ENCODE measurements at regions not wholly inside any gene's neighbourhood (a gene's known extent, or its start where the extent isn't known, plus 50 kb on each side); places are given as distances from the start of the nearest gene placed in this dataset.
A peak's percentile ranks its signal among the peaks of the same experiment; 100 is the strongest.
"Not testable (repeated sequence)": the region's sequence is repeated elsewhere in the genome, so short reads cannot be mapped to it uniquely, and the experiment has no call there.

DNA sequence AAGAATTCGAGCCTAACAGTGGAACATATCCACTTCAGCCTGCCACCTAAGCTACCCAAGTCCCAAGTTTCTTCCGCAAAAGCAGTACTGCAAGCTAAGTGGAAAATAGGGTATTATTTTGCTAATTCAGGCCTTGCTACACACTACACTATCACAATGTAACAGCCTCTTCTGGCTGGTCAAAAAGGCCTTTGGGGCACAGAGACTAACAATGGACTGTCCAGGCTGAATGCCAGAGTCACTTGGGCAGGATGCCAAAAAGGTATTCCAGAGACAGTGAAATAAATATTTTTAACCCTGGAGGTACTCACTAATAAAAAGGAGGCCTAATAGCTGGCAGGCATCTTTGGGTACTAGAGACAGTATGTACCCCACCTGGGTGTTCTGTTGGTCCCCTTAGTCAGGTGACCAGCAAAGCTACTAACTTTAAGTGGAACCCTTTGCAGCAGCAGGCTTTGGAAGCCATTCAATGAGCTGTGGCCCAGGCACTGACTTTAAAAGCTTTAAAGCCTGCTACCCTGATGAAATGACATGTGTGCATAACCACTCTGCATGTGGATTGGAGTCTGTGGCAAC, 692.1 kb downstream of the HTR1B start:
- no peak for DNase-seq

DNA sequence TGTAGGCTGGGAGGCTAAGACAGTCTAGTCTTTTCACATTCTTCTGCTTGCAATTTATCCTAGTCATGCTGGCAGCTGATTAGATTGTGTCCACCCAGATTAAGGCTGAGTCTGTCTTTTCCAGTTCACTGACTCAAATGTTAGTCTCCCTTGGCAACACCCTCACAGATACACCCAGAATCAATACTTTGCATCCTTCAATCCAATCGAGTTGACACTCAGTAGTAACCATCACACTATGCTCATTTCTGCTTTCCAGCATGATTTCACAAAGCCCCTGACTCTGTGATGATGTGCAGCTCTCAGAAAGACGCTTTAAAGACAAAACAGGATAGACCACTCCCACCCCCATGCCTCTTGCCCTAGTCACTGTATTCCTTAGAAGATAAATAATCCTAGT, 693.0 kb downstream of the HTR1B start:
- no peak for DNase-seq

DNA sequence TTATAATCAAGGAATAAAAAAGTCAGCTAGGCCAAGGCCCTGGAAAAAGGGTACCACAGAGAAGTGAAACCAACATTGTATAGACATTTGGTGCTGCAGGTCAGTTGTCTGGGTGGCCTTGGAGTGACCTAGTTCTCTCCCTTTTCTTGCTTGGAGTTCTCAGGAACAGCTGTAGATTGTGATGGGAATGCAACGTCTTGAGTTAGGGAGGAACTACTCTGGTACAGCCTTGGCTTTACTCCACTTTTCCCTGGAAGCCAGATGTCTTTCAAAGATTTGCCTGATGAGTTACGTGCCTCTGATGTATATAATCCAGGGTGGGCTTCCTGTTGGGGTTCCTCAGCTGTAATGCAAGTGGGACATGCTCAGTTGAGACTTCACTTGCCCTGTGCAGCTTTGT, 694.7 kb downstream of the HTR1B start:
- DNase-seq = no peak

DNA sequence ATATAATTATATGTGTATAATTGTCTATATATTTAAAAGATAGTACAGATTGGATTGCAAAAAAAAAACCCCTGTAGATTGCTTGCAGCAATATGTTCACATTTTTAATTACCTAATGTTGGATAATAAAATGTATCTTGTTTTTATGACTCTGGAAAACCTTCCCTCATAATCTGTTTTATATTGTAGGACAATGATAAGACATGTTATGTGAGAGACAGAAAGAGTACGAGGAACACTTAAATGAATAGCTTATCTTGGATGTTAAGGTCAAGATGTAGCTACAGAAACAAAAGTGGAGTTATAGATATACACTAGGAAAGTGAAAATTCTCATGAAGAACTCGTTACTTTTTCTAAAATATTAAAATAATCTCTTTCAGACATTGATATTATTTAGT, 691.6 kb upstream of the IMPG1 start:
- DNase-seq = no peak

DNA sequence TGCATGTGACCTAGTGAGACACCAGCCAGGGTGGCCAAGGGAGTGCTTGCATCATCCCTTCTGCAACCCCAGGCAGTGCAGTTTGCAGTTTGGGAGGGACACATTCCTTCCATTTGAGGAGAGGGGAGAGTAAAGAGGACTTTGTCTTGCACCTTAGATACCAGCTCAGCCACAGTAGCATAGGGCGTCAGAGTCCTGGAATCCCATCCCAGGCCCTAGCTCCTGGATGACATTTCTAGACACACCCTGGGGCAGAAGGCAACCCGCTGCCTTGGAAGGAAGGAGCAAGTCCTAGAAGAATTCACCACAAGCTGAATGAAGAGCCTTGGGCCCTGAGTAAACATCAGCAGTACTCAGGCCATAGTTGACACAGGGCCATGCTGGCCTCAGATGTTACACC, 680.4 kb upstream of the IMPG1 start:
- DNase-seq = no peak

DNA sequence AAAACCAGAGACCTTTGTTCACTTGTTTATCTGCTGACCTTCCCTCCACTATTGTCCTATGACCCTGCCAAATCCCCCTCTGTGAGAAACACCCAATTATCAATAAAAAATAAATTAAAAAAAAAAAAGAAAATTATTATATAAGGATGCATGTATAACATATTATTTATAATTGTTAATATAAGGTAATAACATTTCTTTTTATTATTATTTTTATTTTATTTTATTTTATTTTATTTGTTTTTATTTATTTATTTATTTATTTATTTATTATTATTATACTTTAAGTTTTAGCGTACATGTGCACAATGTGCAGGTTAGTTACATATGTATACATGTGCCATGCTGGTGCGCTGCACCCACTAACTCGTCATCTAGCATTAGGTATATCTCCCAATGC, 672.9 kb upstream of the IMPG1 start:
- not testable (repeated sequence) for DNase-seq

DNA sequence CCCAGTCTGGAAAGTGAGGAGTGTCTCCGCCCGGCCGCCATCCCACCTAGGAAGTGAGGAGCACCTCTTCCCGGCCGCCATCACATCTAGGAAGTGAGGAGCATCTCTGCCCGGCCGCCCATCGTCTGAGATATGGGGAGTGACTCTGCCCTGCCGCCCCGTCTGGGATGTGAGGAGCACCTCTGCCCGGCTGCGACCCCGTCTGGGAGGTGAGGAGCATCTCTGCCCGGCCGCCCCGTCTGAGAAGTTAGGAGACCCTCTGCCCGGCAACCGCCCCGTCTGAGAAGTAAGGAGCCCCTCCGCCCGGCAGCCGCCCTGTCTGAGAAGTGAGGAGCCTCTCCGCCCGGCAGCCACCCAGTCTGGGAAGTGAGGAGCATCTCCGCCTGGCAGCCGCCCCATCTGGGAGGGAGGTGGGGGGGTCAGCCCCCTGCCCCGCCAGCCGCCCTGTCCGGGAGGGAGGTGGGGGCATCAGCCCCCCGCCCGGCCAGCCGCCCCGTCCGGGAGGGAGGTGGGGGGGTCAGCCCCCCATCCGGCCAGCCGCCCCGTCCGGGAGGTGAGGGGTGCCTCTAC, 671.8 kb upstream of the IMPG1 start:
- not testable (repeated sequence) for DNase-seq

DNA sequence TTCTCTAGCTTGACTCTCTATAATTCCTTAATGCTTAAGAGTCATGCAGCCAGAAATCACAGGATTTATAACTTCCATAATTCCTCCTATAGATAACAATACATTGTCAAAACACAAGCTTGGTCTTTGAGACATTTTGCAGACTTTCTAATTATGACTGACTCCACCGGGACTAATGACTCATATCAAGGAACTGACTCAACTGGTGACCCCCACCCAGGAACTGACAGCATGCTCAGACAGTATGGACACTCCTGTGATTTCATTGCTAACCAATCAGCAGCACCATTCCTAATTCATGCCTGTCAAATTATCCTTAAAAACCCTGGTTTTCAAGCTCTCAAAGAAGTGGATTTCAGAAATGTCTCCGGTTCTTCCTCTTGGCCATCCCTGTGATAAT, 670.5 kb upstream of the IMPG1 start:
- no peak for DNase-seq

DNA sequence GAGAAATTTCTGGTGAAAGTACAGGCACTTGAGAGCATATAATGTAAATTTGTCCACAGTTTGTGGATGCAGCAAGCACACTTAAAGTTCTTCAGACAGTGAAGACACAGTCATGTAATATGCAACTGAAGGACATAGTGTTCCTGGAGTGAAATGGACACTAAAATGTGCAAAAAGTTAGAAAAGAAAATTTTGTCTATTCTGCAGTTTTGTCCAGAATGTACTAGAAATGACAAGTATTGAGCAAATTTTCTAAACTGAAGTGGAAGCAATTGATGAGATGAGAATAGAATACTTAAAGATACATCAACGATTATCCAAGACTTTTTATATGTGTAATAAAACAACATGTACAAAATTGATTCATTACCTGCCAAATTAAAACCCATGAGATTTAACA, 647.0 kb upstream of the IMPG1 start:
- DNase-seq = no peak

DNA sequence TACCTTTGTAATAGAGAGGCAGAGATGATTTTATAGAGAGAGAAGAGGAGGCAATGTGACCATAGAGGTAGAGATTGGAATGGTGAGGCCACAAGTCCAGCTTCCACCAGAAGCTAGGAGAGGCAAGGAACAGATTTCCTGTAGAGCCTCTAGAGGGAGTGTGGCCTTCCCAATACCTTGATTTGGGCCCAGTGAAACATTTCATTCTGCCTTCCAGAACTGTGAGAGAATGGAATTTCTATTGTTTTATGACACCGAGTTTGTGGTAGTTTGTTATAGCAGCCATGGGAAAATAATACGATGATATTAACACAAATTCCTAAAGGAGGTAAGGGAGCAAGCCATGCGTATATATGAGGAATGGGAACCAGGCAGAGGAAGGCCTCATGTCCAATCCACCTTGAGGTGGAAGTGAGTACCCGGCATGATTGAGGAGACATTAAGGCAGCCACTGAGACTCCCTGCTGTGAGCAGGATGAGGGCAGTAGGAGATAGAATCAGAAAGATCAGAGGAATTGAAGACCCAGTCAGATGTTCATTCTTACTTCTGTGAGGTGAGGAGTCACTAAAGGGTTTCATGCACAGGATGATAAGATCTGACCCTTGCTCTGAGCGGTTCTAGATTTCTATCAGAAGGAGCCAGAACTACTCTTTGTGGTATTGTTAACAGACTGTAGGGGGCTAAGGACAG, 636.3 kb upstream of the IMPG1 start:
- DNase-seq = no peak

DNA sequence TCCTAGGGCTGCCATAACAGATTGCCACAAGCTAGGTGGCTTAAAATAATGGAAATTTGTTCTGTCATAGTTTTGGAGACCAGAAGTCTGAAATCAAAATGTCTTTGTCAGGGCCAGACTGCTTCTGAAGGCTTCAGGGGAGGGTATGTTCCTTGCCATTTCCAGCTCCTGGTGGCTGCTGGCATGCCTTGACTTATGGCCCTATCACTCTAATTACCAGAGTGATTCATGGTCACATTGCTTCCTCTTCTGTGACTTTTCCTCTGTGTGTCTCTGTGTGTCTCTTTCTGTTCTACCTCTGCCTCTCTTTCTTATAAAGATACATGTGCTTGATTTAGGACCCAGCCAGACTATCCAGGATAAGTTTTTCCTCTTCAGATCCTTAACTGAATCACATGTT, 635.2 kb upstream of the IMPG1 start:
- no peak for DNase-seq

DNA sequence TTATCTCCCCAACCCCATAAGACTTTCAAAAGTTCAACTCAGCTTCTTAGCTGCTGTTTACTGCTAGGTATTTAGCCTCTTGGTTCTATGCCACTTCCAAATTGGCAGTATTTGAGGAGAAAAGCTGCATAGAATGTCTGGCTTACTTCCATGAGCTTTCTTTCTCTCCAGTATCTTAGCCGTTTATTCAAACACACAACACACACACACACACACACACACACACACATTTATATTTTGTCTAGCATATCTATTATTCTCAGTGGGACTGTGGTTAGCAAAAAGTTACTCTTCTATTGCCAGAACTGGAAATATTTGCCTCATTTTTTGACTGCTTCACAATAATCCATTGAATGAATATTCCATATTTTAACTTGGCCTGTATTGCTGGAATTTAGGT, 634.2 kb upstream of the IMPG1 start:
- DNase-seq = no peak

DNA sequence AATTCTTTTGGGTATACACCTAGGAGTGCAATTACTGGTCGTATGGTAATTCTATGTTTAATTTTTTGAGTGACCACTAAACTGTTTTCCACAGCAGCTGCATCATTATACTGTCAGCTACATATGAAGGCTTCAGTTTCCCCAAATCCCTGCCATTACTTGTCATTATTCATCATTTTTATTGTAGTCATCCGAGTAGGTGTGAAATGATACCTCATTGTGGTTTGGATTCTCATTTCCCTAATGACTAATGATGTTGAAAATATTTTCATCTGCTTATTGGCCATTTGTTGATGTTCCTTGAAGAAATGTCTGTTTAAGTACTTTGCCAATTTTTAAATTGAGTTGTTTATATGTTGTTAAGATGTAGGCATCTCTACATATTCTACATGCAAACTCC, 633.6 kb upstream of the IMPG1 start:
- DNase-seq = no peak

DNA sequence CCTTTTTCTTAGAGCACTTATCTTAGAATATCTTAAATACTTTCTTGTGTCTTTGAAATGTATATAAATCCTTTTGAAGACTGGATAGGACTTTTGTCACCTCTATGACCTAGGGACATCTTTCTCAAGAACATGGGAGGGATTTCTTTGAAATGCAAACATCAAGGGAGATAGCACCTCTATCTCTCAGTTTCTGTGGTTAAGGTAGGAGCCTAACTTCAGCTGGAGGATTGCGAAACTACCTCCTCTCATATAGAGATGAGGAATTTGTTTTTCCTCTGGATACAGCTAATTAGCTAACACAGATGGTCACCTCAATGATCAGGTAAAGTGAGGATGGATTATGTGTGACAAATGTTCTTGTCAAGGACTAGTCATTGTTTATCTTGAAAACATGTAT, 631.3 kb upstream of the IMPG1 start:
- DNase-seq = no peak

DNA sequence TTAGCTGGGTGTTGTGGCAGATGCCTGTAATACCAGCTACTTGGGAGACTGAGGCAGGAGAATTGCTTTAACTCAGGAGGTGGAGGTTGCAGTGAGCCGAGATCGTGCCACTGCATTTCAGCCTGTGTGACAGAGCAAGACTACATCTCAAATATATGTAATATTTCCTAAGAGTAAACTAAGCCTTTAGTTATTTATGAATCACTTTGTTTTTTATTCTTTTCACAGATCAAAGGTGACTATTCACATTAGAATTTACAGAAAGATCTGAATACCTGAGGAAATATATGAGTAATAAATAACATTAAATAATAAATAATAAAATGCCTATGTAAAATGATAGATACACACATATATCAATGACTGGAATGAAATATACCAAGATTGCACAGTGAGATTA, 630.8 kb upstream of the IMPG1 start:
- DNase-seq = no peak

DNA sequence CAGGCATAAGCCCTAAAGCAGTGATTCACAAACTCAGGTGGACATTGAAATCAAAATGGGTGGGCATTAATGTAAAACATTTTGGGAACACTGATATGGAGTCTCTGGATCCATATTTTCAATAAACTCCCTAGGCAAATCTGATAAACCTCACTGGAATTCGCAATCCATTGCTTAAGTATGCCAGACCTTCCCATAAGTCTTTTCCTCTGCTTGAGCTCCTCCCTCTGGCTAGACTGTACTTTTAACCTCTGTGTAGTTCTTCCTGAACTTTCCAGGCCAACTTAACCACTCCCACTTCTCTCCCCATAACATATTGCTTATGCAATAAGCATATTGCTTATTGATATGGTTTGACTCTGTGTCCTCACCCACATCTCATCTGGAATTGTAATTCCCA, 629.7 kb upstream of the IMPG1 start:
- no peak for DNase-seq

DNA sequence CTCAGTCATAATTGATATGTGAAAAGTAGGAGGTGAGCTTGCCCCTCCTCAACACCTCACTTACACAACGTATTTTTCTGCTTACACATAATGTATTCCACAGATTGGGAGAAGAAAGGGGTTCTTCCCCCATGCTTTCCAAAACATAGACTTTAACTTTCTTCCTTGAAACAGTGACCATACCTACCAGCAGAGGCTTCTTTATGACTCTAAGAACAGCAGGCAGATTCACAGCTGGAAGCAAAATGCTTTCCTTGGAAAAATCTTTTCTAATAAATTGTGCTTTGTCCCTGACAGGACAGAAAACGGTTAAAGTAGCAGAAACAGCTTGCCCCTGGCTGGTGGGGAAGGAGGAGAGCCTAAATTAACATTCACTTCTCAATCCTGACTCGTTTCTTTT, 629.1 kb upstream of the IMPG1 start:
- no peak for DNase-seq

DNA sequence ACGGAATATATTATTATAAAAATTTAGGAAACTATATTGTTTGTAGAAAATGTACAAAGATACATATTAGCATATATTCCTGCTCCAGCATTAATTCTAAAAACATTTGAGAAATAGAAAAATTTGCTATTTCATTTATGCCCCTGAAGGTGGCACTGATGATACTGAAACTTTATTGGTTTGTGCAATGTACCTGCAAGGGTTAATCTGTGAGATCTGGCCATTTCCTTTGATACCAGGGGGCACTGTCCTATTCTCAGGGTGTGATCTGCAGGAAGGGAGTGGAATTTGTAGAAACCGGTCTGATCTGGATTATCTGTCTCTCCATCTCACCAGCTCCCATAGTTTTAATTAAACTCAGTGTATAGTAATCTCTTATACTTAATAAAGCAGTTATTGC, 625.1 kb upstream of the IMPG1 start:
- DNase-seq = no peak

DNA sequence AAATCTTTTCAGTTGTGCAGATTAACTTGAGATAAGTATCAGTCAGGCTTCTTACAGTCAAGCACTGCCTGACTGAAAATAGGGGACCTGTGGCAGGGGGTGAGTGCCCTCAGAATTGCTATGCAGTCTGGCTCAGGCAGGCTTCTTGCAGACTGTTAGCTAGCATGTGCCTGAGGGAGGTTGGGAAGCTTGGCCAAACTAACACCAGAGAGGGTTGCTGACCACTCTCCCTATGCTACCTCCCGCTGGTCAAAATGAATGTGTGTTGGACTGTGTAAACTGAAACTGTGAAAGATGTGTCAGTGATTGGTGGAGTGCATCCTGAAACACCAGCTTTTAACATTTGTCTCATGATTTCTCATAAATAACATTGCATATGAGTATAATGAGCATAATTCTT, 622.3 kb upstream of the IMPG1 start:
- no peak for DNase-seq

DNA sequence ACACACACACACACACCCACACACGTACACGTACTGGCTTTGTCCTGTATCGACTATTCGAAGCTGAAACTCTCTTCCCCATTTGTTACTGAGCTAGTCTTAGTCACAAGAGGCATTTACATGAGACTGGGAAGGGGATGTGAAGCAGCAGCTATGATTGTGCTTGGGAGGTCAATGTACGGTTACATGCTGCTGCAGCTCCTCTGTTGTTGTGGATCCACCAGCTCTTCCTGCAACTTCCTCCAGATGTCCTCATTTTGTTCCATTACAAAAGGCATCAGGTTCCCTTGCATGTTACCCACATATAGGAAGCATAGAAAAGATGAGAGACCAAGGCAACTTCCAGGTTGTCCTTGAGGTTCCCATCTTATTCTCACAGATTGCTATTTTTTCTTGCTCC, 612.4 kb upstream of the IMPG1 start:
- no peak for DNase-seq

DNA sequence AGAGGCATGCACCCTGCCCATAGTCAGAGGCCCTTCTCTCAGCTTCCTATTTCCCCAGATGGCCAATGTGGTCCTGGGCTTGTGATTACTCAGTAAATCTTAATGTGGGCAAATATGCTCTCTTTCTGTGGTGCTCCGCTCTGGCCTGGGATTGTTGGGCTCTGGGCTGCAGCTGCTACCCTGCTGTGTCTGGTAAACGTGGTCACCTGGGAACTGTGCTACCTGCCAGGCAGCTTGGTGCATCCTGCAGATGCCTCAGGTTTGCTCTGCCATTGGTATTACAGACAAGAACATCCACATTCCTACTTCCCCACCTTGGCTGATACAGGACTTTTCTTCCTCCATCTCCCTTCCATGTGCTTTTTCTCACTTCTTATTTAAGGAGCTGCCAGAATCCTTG, 611.5 kb upstream of the IMPG1 start:
- no peak for DNase-seq

DNA sequence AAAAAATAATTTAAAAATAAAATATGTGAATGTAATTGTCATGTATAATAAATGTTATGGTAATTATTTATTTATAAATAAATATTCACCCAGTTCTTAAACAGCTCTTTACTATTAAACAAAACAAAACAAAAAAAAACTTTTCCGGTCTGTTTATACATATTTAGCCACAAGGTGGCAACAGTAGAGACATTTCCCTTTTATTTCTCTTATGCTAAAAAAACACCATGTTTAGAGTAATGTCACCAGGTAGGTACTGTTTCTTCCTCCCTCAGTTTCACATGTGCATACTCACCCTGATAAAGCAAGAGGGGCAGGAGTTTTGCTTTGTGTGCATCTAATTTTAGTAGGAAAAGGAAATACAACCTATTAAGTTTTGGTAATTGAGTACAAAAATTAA, 610.4 kb upstream of the IMPG1 start:
- peak in 1 of 2 donors; percentile 5 for DNase-seq

DNA sequence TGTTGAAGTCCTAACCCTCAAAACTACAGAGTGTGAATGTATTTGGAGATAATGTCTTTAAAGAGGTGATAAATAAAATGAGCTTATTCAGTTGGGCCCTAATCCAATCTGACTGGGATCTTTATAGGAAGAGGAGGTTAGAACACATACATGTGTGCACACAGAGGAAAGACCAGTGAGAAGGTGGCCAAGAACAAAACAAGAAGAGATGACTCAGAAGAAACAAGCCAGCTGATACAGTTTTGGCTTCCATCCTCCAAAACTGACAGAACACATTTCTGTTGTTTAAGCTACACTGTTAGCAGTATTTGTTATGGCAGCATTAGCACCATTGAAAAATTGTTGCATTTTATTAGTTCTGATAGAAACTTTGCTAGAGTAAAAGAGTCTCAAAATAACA, 609.3 kb upstream of the IMPG1 start:
- no peak for DNase-seq

DNA sequence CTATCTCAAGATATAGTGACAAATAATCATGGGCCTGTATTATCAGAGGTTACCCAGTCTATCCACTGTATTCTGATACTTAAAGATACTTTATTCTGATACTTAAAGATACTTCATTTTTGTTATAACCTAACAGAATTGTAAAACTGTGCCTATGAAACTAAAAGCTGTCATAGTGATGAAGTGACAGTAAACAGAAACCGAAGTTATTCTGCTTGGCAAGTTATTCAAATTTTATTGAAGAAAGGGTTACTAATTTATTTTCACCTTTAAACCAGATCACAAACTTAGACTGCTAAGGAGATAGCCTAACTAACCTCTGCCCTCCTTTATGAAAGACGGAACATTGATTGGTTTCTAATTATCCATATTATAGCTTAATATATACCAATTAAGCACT, 604.6 kb upstream of the IMPG1 start:
- no peak for DNase-seq

DNA sequence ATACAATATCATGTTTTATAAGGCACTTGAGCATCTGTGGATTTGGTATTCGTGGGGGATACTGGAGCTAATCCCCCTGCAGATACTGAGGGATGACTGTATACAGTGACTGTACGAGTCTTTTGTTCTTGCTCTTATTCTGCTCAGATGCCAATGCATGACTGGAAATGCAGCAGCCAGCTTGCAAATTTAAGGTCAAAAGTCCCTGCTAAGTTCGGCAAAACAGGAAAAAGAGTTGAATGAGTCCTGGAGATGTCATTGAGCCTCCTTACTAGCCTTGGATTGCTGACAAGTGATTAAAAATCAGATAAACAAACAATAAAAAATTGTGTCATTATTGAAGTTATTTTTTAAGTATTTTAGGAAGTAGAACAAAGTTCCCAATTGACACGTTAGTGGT, 599.3 kb upstream of the IMPG1 start:
- no peak for DNase-seq

Data from inflammatory macrophage (primary cell).